Kidney epithelial cell (primary cell): ENCODE measurements at regions not wholly inside any gene's neighbourhood (a gene's known extent, or its start where the extent isn't known, plus 50 kb on each side); places are given as distances from the start of the nearest gene placed in this dataset.

ENCODE experiments used
- DNase-seq: peaks from one replicate; pipeline ENCODE4 v3.0.0-alpha.2; 2010; ENCODE audit warnings: low read depth
- H3K27me3 ChIP-seq: 2 replicates; pipeline ENCODE4 v1.6.0; 2011; ENCODE audit warnings: low read length; ENCODE audit not compliant: control insufficient read depth, insufficient read depth
- H3K36me3 ChIP-seq: 2 replicates; pipeline ENCODE4 v1.5.1; 2011; ENCODE audit warnings: low read length; ENCODE audit not compliant: control insufficient read depth, insufficient read depth
- H3K4me3 ChIP-seq: 2 replicates; pipeline ENCODE4 v1.5.1; 2011; ENCODE audit warnings: low read depth, mild to moderate bottlenecking, control low read depth, low read length
- CTCF ChIP-seq: IDR thresholded peaks from 2 replicates; pipeline ENCODE4 v1.5.1; 2011; ENCODE audit warnings: mild to moderate bottlenecking, moderate library complexity, low read length, control low read depth, inconsistent platforms; ENCODE audit not compliant: insufficient read depth, poor library complexity, severe bottlenecking

GRCh38 chr11:127056338-127056971, 55.9 kb upstream of the KIRREL3 start:
- DNase-seq, result no peak
- H3K36me3 ChIP-seq, result no peaks in the 10 kb centered on the region

GRCh38 chr11:127055236-127055635, 54.7 kb upstream of the KIRREL3 start:
- Histone ChIP-seq H3K36me3 (no peaks in the 10 kb centered on the region), H3K4me3 (no peak overlapping the region), H3K27me3 (no peaks in the 10 kb centered on the region)
- no peak for TF ChIP-seq CTCF
- DNase-seq, result no peak

More at GRCh38 chr11:127056338-127056971, 55.9 kb upstream of the KIRREL3 start:
- Histone ChIP-seq H3K4me3 (no peak overlapping the region), H3K27me3 (no peaks in the 10 kb centered on the region)
- TF ChIP-seq CTCF, result no peak

DNA sequence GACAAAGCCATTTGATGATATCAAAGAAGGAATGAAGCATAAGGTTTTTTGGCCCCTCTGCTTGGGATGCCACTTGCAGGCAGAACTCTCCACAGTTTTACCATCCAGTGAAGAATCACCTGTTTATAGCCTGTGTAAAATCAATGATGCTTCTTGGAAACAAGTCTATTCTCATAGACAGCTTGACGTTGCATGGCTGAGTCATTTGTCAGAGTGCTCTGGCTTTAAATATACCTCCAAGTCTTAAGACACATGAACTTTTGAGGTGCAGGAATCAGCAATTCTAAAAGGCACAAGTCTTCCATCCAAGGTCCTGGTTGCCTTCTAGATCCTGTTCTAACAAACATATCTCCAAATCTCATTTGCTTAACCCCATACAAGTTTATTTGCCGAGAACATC, 53.6 kb upstream of the KIRREL3 start:
- Histone ChIP-seq H3K27me3 (no peaks in the 10 kb centered on the region), H3K36me3 (no peaks in the 10 kb centered on the region), H3K4me3 (no peak overlapping the region)
- TF ChIP-seq CTCF, result no peak
- DNase-seq, result no peak

DNA sequence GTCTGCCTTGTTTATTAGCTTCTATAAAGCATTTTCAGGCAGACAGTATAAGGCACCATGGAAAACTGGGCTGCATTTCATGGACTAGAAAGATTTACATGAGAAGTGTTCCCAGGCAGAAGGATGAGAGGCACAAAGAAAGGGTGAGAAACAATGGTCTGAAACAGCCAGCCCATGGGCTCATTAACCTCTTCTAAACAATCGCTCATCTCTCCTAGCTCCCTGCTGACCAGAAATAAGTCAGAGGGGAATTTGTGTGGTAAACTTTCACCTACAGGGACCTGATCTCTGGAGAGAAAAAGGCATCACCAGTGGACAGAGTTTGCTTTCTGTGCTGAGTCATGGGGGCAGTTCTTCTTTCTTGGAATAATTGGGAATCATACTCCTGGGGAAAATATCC, 51.8 kb upstream of the KIRREL3 start:
- Histone ChIP-seq H3K36me3 (no peaks in the 10 kb centered on the region), H3K27me3 (no peaks in the 10 kb centered on the region), H3K4me3 (no peak overlapping the region)
- no peak for TF ChIP-seq CTCF
- peak; percentile 5 for DNase-seq
